ENCODE measurements at regions not wholly inside any gene's neighbourhood (a gene's known extent, or its start where the extent isn't known, plus 50 kb on each side); places are given as distances from the start of the nearest gene placed in this dataset.

DNA sequence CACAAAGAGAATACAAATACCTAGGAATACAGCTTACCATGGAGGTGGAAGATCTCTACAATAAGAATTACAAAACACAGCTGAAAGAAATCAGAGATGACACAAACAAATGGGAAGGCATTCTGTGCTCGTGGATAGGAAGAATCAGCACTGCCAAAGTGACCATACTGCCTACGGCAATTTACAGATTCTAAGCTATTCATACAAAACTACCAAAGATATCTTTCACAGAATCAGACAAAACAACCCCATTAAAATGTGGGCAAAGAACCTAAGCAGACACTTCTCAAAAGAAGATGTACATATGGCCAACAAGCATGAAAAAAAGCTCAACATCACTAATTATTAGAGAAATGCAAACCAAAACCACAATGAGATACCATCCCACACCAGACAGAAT is 133.2 kb upstream of the SSTR4 start:
- BruUV-seq (replicated peaks), result no TSS peak

DNA sequence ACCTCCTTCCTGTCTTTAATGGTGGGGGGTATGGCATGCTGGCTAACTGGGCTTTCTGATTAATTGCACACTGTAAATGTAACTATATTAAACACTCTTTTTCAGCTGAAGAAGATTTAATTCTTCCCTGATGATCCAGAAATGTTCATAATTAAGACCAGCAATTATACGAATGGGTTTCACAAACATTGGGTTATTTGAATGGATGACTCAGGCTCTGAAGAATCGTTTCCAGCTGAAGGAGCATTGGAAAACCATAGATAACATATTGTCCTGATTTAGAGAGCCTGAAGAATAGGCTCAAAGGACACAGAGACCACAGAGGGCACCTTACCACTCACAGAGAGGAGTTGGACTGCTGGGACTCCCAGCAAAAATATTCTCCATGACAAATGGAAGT is 130.7 kb upstream of the SSTR4 start:
- H3K4me2 ChIP-seq (ENCODE audit: low read depth, low read length), result no peak overlapping the region
- H3K27me3 ChIP-seq (ENCODE audit: control insufficient read depth in 1 of 2, insufficient read depth in 2 of 2, low read length in 2 of 2), result peaks cover 0 to 17% of the 10 kb centered on the region in 2 experiments; a peak in 1 of 5 replicates
- FAIRE-seq (no peak), DNase-seq (ENCODE audit: low spot score) (no peak), ATAC-seq (no peak)
- H3K27ac ChIP-seq (ENCODE audit: extremely low read length, insufficient read depth, low read length), result no peak overlapping the region
- H4K20me1 ChIP-seq (ENCODE audit: insufficient read depth, low read length), result no peaks in the 10 kb centered on the region
- 16% methylated on average over 2 of the region's 2 CpGs for WGBS (ENCODE audit: low lambda C conversion rate)
- H3K9me3 ChIP-seq (ENCODE audit: low read length), result peaks cover 21% of the 10 kb centered on the region
- H3K9ac ChIP-seq (ENCODE audit: insufficient read depth, low read depth, low read length), result no peak overlapping the region
- in situ Hi-C loops (cut with HindIII; ENCODE audit: extremely low pct_ligation_motif_present, low pct_unique_long_range_greater_than_20kb), result no loop called here
- no peaks in the 10 kb centered on the region for H3K36me3 ChIP-seq (replicated peaks in 1 of 2; ENCODE audit: control insufficient read depth in 1 of 2, insufficient read depth in 2 of 2, low read length in 2 of 2)
- no peak overlapping the region for H3K4me3 ChIP-seq (replicated peaks in 1 of 3; ENCODE audit: insufficient read depth in 1 of 3, low read depth in 2 of 3, low read length in 3 of 3)
- H3K4me1 ChIP-seq (ENCODE audit: insufficient read depth, low read length), result no peaks in the 10 kb centered on the region
- ChIA-PET POLR2A (no interaction called here), CTCF (ENCODE audit: low intra/inter-chr PET ratio, low total read pairs) (no interaction called here)
- H3K79me2 ChIP-seq (ENCODE audit: insufficient read depth, low read length), result no peaks in the 10 kb centered on the region
- intact Hi-C loops (cut with micrococcal nuclease; ENCODE audit: unreplicated experiment), result loop anchor here (2.0 kb wide), 1 partner anchor 436 kb away; no protein-coding TSS in a partner anchor
- H2AFZ ChIP-seq (ENCODE audit: low read length), result no peak overlapping the region
- BruUV-seq (replicated peaks), result no TSS peak
- no peak for TF ChIP-seq ZNF142 (CRISPR knock-in tag; IDR thresholded peaks at IDR 0.05)
- TF ChIP-seq ZNF496 (CRISPR knock-in tag; IDR thresholded peaks at IDR 0.05; ENCODE audit: insufficient replicate concordance), result no peak
- no peak for TF ChIP-seq ETV6 (CRISPR knock-in tag; conservative IDR thresholded peaks at IDR 0.05)
- TF ChIP-seq POLR2G (IDR thresholded peaks at IDR 0.05; ENCODE audit: low read depth, low read length), result no peak
- TF ChIP-seq TFDP2 (CRISPR knock-in tag; IDR thresholded peaks at IDR 0.05), result no peak
- no peak for TF ChIP-seq KDM5A (IDR thresholded peaks at IDR 0.05; ENCODE audit: borderline replicate concordance, low read length)
- TF ChIP-seq CHCHD3 (CRISPR knock-in tag; IDR thresholded peaks at IDR 0.05), result no peak

More for the DNA sequence above, 133.2 kb upstream of the SSTR4 start:
- Histone ChIP-seq H3K4me3 (replicated peaks in 1 of 3; ENCODE audit: insufficient read depth in 1 of 3, low read depth in 2 of 3, low read length in 3 of 3) (no peak overlapping the region), H3K27me3 (ENCODE audit: control insufficient read depth in 1 of 2, insufficient read depth in 2 of 2, low read length in 2 of 2) (peaks cover 0 to 4% of the 10 kb centered on the region in 2 experiments; a peak in 1 of 5 replicates), H3K9ac (ENCODE audit: insufficient read depth, low read depth, low read length) (no peak overlapping the region), H4K20me1 (ENCODE audit: insufficient read depth, low read length) (no peaks in the 10 kb centered on the region), H3K36me3 (replicated peaks in 1 of 2; ENCODE audit: control insufficient read depth in 1 of 2, insufficient read depth in 2 of 2, low read length in 2 of 2) (no peaks in the 10 kb centered on the region), H3K79me2 (ENCODE audit: insufficient read depth, low read length) (no peaks in the 10 kb centered on the region), H3K27ac (ENCODE audit: extremely low read length, insufficient read depth, low read length) (no peak overlapping the region), H3K9me3 (ENCODE audit: low read length) (peaks cover 21% of the 10 kb centered on the region), H2AFZ (ENCODE audit: low read length) (no peak overlapping the region), H3K4me2 (ENCODE audit: low read depth, low read length) (no peak overlapping the region), H3K4me1 (ENCODE audit: insufficient read depth, low read length) (no peaks in the 10 kb centered on the region)
- in situ Hi-C loops (cut with HindIII; ENCODE audit: extremely low pct_ligation_motif_present, low pct_unique_long_range_greater_than_20kb), result no loop called here
- ChIA-PET CTCF (ENCODE audit: low intra/inter-chr PET ratio, low total read pairs) (no interaction called here), POLR2A (no interaction called here)
- FAIRE-seq (no peak), ATAC-seq (no peak), DNase-seq (ENCODE audit: low spot score) (no peak)
- TF ChIP-seq ZNF746 (CRISPR knock-in tag; IDR thresholded peaks at IDR 0.05) (no peak), MXD4 (CRISPR knock-in tag; IDR thresholded peaks at IDR 0.05) (no peak), PBX2 (CRISPR knock-in tag; IDR thresholded peaks at IDR 0.05) (no peak), RNF2 (conservative IDR thresholded peaks at IDR 0.05; ENCODE audit: low read depth) (no peak), SRSF4 (IDR thresholded peaks at IDR 0.05; ENCODE audit: low read depth, low read length, poor library complexity, severe bottlenecking) (no peak)
- WGBS (ENCODE audit: low lambda C conversion rate), result 9% methylated on average over 2 of the region's 2 CpGs
- intact Hi-C loops (cut with micrococcal nuclease; ENCODE audit: unreplicated experiment), result no loop called here

Measured in HepG2 (cell line).